Astrocyte (in vitro differentiated cells and primary cell): ENCODE measurements at regions not wholly inside any gene's neighbourhood (a gene's known extent, or its start where the extent isn't known, plus 50 kb on each side); places are given as distances from the start of the nearest gene placed in this dataset.

Experiments
- DNase-seq: peaks from one replicate; pipeline ENCODE4 v3.0.0-alpha.2; 2010; ENCODE audit warnings: low read depth
- FAIRE-seq: peaks from 2 replicates; lab custom pipeline; 2011; peaks lifted over from hg19 to GRCh38; lab: Jason Lieb, UNC
- H2AFZ ChIP-seq: 2 replicates; pipeline ENCODE4 v1.6.0; 2012; ENCODE audit warnings: low read depth, low read length, inconsistent platforms
- H3K27ac ChIP-seq: 2 replicates; pipeline ENCODE4 v1.5.1; 2011; ENCODE audit warnings: low read depth, low read length, inconsistent platforms
- H3K27me3 ChIP-seq: 2 replicates; pipeline ENCODE4 v1.6.0; 2011; ENCODE audit warnings: low read length, inconsistent platforms; ENCODE audit not compliant: insufficient read depth
- H3K36me3 ChIP-seq: 2 replicates; pipeline ENCODE4 v1.5.1; 2011; ENCODE audit warnings: low read length, inconsistent platforms; ENCODE audit not compliant: insufficient read depth
- H3K4me1 ChIP-seq: 2 replicates; pipeline ENCODE4 v1.5.1; 2011; ENCODE audit warnings: low read length, inconsistent platforms; ENCODE audit not compliant: insufficient read depth
- H3K4me2 ChIP-seq: 2 replicates; pipeline ENCODE4 v1.6.0; 2012; ENCODE audit warnings: low read length, inconsistent platforms
- H3K4me3 ChIP-seq: 2 replicates; pipeline ENCODE4 v1.5.1; 2011; ENCODE audit warnings: low read depth, mild to moderate bottlenecking, low read length, inconsistent platforms; ENCODE audit not compliant: insufficient read depth
- H3K79me2 ChIP-seq: 2 replicates; pipeline ENCODE4 v1.6.0; 2012; ENCODE audit warnings: mild to moderate bottlenecking, low read length, inconsistent platforms; ENCODE audit not compliant: insufficient read depth
- H3K9ac ChIP-seq: 2 replicates; pipeline ENCODE4 v1.6.0; 2012; ENCODE audit warnings: mild to moderate bottlenecking, low read length, inconsistent platforms
- H3K9me3 ChIP-seq: 2 replicates; pipeline ENCODE4 v1.5.1; 2012; ENCODE audit warnings: low read depth, mild to moderate bottlenecking, low read length, inconsistent platforms; ENCODE audit not compliant: insufficient read depth
- H4K20me1 ChIP-seq: 2 replicates; pipeline ENCODE4 v1.6.0; 2012; ENCODE audit warnings: low read length, inconsistent platforms; ENCODE audit not compliant: insufficient read depth
- H3K27ac Mint-ChIP-seq: one replicate; pipeline ENCODE4 v1.8.0; 2021; ENCODE audit warnings: mild to moderate bottlenecking, mixed read lengths; ENCODE audit not compliant: unreplicated experiment
- H3K27me3 Mint-ChIP-seq: one replicate; pipeline ENCODE4 v1.8.0; 2021; ENCODE audit warnings: low read depth, mixed read lengths; ENCODE audit not compliant: unreplicated experiment
- H3K36me3 Mint-ChIP-seq: one replicate; pipeline ENCODE4 v1.8.0; 2021; ENCODE audit warnings: low read depth, mixed read lengths; ENCODE audit not compliant: unreplicated experiment
- H3K4me1 Mint-ChIP-seq: one replicate; pipeline ENCODE4 v1.8.0; 2021; ENCODE audit warnings: low read depth, mixed read lengths; ENCODE audit not compliant: unreplicated experiment
- H3K4me3 Mint-ChIP-seq: one replicate; pipeline ENCODE4 v1.8.0; 2021; ENCODE audit warnings: mild to moderate bottlenecking, moderate library complexity, mixed read lengths; ENCODE audit not compliant: unreplicated experiment
- H3K9me3 Mint-ChIP-seq: one replicate; pipeline ENCODE4 v1.8.0; 2021; ENCODE audit warnings: mild to moderate bottlenecking, mixed read lengths; ENCODE audit not compliant: unreplicated experiment
- CTCF ChIP-seq: IDR thresholded peaks from 2 replicates; pipeline ENCODE4 v1.5.1; 2011; ENCODE audit warnings: low read depth, mild to moderate bottlenecking, inconsistent platforms, low read length, moderate library complexity; ENCODE audit not compliant: insufficient read depth
- EZH2 ChIP-seq: IDR thresholded peaks from 2 replicates; pipeline ENCODE4 v1.6.1; 2012; ENCODE audit warnings: mild to moderate bottlenecking, low read length, inconsistent platforms; ENCODE audit not compliant: insufficient read depth

DNA sequence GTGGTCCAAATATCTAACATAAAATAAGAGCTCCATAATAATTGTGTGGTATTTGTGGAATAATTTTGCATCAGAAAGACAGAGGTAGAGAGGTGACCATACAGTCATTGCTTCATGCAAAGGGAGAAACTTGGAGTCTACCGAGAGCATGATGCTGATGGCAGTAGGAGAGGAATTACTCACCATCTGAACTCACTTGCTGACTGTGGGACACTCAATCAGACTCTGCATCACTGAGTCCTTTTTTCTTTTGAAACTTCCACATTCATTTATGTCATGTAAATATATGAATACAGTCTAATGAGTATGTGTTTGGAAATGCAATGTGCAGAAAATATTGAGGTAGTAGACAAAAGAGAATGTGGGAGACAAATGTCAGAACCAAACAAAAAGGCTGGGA, 933.8 kb downstream of the REEP3 start:
- Histone ChIP-seq H2AFZ (no peak overlapping the region), H3K4me2 (no peak overlapping the region), H3K4me3 (no peak overlapping the region), H3K4me1 (no peaks in the 10 kb centered on the region), H3K27me3 (no peaks in the 10 kb centered on the region), H3K9ac (no peak overlapping the region), H3K9me3 (no peaks in the 10 kb centered on the region), H3K27ac (no peak overlapping the region), H3K79me2 (no peaks in the 10 kb centered on the region), H3K36me3 (no peaks in the 10 kb centered on the region), H4K20me1 (no peaks in the 10 kb centered on the region)
- Mint-ChIP-seq H3K4me1 (no peaks in the 10 kb centered on the region), H3K36me3 (no peaks in the 10 kb centered on the region), H3K27me3 (no peaks in the 10 kb centered on the region), H3K9me3 (peaks cover 5% of the 10 kb centered on the region), H3K27ac (no peak overlapping the region), H3K4me3 (no peak overlapping the region)
- FAIRE-seq (no peak), DNase-seq (no peak)
- TF ChIP-seq CTCF (no peak), EZH2 (no peak)

DNA sequence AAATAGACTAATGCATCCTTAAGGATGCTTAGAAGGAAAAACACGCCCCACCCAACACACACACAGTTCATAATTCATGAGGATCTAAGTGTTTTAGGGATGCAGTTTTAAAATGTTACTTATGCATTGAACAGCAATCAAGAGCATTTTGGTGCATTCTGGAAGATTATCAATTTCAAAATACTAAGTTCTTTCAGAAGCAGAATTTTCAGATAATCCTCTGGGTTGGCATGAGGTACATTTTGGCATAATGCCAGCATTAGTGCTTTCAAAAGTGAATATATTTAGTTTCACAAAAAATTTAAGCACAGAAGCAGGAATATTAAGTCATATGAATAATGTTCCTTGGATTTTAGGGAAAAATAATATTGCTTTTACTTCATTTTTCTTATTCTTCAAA, 937.1 kb downstream of the REEP3 start:
- H3K36me3 Mint-ChIP-seq = no peaks in the 10 kb centered on the region
- Histone ChIP-seq H3K4me3 (no peak overlapping the region), H4K20me1 (no peaks in the 10 kb centered on the region), H2AFZ (no peak overlapping the region), H3K27ac (no peak overlapping the region), H3K4me1 (no peaks in the 10 kb centered on the region), H3K9me3 (no peaks in the 10 kb centered on the region), H3K36me3 (no peaks in the 10 kb centered on the region), H3K79me2 (no peaks in the 10 kb centered on the region), H3K27me3 (no peaks in the 10 kb centered on the region), H3K4me2 (no peak overlapping the region), H3K9ac (no peak overlapping the region)
- peaks cover 5% of the 10 kb centered on the region for H3K9me3 Mint-ChIP-seq
- H3K27ac Mint-ChIP-seq = no peak overlapping the region
- H3K4me3 Mint-ChIP-seq = no peak overlapping the region
- TF ChIP-seq EZH2 (no peak), CTCF (no peak)
- H3K4me1 Mint-ChIP-seq = no peaks in the 10 kb centered on the region
- DNase-seq (no peak), FAIRE-seq (no peak)
- no peaks in the 10 kb centered on the region for H3K27me3 Mint-ChIP-seq

DNA sequence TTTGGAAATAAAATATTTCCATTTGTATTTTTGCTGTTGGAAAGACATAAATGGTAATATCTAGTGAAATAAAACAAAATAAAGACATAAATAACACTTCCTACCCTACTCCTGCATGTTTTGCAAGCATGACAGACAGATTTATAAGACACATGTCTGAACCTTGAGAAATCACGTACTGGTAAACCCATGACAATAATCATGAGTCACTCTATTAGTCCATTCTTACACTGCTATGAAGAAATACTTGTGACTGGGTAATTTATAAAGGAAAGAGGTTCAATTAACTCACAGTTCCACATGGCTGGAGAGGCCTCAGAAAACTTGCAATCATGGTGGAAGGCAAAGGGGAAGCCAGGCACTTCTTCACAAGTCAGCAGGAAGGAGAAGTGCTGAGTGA, 942.2 kb downstream of the REEP3 start:
- no peak overlapping the region for H3K4me2 ChIP-seq
- no peak for DNase-seq
- Mint-ChIP-seq H3K4me3 (no peak overlapping the region), H3K9me3 (peaks cover 8% of the 10 kb centered on the region), H3K27ac (no peak overlapping the region), H3K27me3 (no peaks in the 10 kb centered on the region), H3K36me3 (no peaks in the 10 kb centered on the region), H3K4me1 (no peaks in the 10 kb centered on the region)
- H3K27ac ChIP-seq = no peak overlapping the region
- no peak overlapping the region for H3K4me3 ChIP-seq
- H3K27me3 ChIP-seq = no peaks in the 10 kb centered on the region
- no peak for FAIRE-seq
- no peak overlapping the region for H3K9ac ChIP-seq
- TF ChIP-seq CTCF = no peak
- TF ChIP-seq EZH2 = no peak
- no peaks in the 10 kb centered on the region for H3K36me3 ChIP-seq
- H3K4me1 ChIP-seq = no peaks in the 10 kb centered on the region
- no peaks in the 10 kb centered on the region for H4K20me1 ChIP-seq
- no peaks in the 10 kb centered on the region for H3K79me2 ChIP-seq
- no peaks in the 10 kb centered on the region for H3K9me3 ChIP-seq
- H2AFZ ChIP-seq = no peak overlapping the region
